ENCODE measurements at regions not wholly inside any gene's neighbourhood (a gene's known extent, or its start where the extent isn't known, plus 50 kb on each side); places are given as distances from the start of the nearest gene placed in this dataset.

DNA sequence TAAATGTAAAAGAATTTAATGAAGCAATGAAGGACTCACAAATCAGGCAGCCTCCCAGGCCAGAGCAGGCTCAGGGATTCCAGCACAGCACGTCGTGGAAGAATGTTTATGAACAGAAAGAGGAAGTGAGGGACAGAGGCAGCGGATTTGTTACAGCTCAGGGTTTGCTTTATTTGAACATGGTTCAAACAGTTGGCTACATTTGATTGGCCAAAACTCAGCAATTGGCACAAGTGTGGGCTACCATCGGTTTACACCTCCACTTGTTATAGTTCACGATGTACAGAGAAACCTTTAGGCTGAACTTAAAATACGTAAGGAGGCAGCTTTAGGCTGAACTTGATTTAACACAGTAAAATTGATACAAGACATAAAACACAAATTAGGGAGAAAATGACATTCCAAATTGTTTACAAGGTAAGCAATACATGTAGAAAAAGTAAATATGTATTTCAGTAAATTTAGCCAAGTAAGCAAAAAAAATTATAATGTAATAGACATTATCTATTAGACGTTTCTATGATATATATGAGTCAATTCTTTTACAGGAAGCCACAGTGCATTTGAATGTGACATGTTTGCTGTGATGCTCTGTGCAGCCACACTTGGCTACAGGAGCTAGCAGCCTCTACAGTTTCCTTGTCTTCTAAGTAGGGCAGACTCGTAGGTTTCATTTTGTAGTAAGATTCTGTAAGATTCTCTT lies 126.5 kb downstream of the ADSS2 start:
- Histone ChIP-seq H3K9ac (no peak overlapping the region), H3K4me1 (peaks cover 3% of the 10 kb centered on the region), H3K27ac (no peak overlapping the region), H3K79me2 (no peaks in the 10 kb centered on the region), H3K4me3 (ENCODE audit: low read depth, low read length) (no peak overlapping the region), H3K27me3 (ENCODE audit: control insufficient read depth, insufficient read depth, low read length) (no peaks in the 10 kb centered on the region), H3K4me2 (ENCODE audit: low read length) (no peak overlapping the region), H2AFZ (no peak overlapping the region), H3K36me3 (ENCODE audit: control insufficient read depth, insufficient read depth, low read length) (no peaks in the 10 kb centered on the region), H3K9me3 (ENCODE audit: control insufficient read depth, low read length) (no peaks in the 10 kb centered on the region)
- TF ChIP-seq CTCF (IDR thresholded peaks at IDR 0.05): no peak

GRCh38 chr1:244326757-244327156 lies 125.0 kb downstream of the ADSS2 start:
- Histone ChIP-seq H3K9ac (no peak overlapping the region), H3K4me2 (ENCODE audit: low read length) (no peak overlapping the region), H3K9me3 (ENCODE audit: control insufficient read depth, low read length) (no peaks in the 10 kb centered on the region), H3K4me3 (ENCODE audit: low read depth, low read length) (no peak overlapping the region), H3K4me1 (peaks cover 3% of the 10 kb centered on the region), H3K27ac (no peak overlapping the region), H2AFZ (peak overlapping the region; percentile 33), H3K79me2 (no peaks in the 10 kb centered on the region), H3K36me3 (ENCODE audit: control insufficient read depth, insufficient read depth, low read length) (no peaks in the 10 kb centered on the region), H3K27me3 (ENCODE audit: control insufficient read depth, insufficient read depth, low read length) (no peaks in the 10 kb centered on the region)
- no peak for TF ChIP-seq CTCF (IDR thresholded peaks at IDR 0.05)

DNA sequence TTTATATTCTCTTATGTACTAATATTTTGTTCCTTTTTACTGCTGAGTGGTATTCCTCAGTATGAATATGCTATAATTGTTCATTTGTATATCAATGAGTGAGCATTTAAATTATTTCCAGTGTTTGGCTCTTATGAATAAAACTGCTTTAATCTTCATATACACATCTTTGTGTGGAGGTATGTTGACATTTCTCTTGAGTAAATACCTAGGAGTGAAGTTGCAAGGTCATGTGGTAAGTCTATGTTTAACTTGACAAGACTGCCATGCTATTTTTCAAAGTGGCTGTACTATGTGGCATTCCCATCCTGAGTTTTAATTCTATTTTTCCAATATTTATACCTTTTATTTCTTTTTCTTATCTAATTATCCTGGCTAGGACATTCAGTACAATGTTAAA lies 124.2 kb downstream of the ADSS2 start:
- Histone ChIP-seq H2AFZ (no peak overlapping the region), H3K79me2 (no peaks in the 10 kb centered on the region), H3K4me2 (ENCODE audit: low read length) (no peak overlapping the region), H3K4me1 (peaks cover 3% of the 10 kb centered on the region), H3K9me3 (ENCODE audit: control insufficient read depth, low read length) (no peaks in the 10 kb centered on the region), H3K4me3 (ENCODE audit: low read depth, low read length) (no peak overlapping the region), H3K27ac (no peak overlapping the region), H3K36me3 (ENCODE audit: control insufficient read depth, insufficient read depth, low read length) (no peaks in the 10 kb centered on the region), H3K27me3 (ENCODE audit: control insufficient read depth, insufficient read depth, low read length) (no peaks in the 10 kb centered on the region), H3K9ac (no peak overlapping the region)
- no peak for TF ChIP-seq CTCF (IDR thresholded peaks at IDR 0.05)

DNA sequence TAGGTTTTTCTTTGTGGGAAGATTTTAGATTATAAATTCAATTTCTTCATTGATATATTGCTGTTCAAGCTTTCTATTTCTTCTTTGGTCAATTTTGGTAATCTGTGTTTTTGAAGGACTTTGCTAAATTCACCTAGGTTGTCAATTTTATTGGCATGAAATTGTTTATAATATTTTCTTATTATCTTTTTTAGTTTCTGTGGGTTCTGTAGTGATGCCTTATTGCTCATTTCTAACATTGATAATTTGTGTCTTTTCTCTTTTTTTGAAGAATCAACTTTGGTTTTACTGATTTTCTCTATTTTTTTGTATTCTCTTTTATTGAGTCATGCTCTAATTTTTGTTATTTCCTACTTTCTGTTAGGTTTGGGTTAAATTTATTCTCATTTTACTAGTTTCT lies 123.2 kb downstream of the ADSS2 start:
- H3K4me2 ChIP-seq (ENCODE audit: low read length): no peak overlapping the region
- H3K27ac ChIP-seq: no peak overlapping the region
- no peaks in the 10 kb centered on the region for H3K27me3 ChIP-seq (ENCODE audit: control insufficient read depth, insufficient read depth, low read length)
- no peak for TF ChIP-seq CTCF (IDR thresholded peaks at IDR 0.05)
- H3K79me2 ChIP-seq: no peaks in the 10 kb centered on the region
- H3K9me3 ChIP-seq (ENCODE audit: control insufficient read depth, low read length): no peaks in the 10 kb centered on the region
- no peaks in the 10 kb centered on the region for H3K4me1 ChIP-seq
- H3K4me3 ChIP-seq (ENCODE audit: low read depth, low read length): no peak overlapping the region
- no peaks in the 10 kb centered on the region for H3K36me3 ChIP-seq (ENCODE audit: control insufficient read depth, insufficient read depth, low read length)
- no peak overlapping the region for H2AFZ ChIP-seq
- no peak overlapping the region for H3K9ac ChIP-seq
